Activated naive CD8-positive, alpha-beta T cell treated with anti-CD3 and anti-CD28 coated beads, Interleukin-2, amount 10 ng/mL, durations not matched to agents 7 days and 5 days (primary cell): ENCODE measurements at regions not wholly inside any gene's neighbourhood (a gene's known extent, or its start where the extent isn't known, plus 50 kb on each side); places are given as distances from the start of the nearest gene placed in this dataset.

Experiments used
- ATAC-seq: fragments of 150-1000 bp; cut with Tn5 transposase; one replicate; pipeline ENCODE4 v1.10.0; 2021; ENCODE audit warnings: low read depth, moderate library complexity
- POLR2A ChIA-PET: fragments of 350-600 bp; sonication (Branson Sonifier 250); formaldehyde crosslinking; loops from one replicate; lab custom pipeline; 2021; ENCODE audit warnings: antibody characterized with exemption; lab: Charles Lee
- DNase-seq: peaks from one replicate; pipeline ENCODE4 v3.0.0; 2021
- H3K27ac Mint-ChIP-seq: one replicate; pipeline ENCODE4 v1.8.0; 2022; ENCODE audit warnings: mild to moderate bottlenecking, mixed read lengths
- H3K27me3 Mint-ChIP-seq: one replicate; pipeline ENCODE4 v1.8.0; 2022; ENCODE audit warnings: mild to moderate bottlenecking, moderate library complexity, mixed read lengths
- H3K36me3 Mint-ChIP-seq: one replicate; pipeline ENCODE4 v1.8.0; 2021; ENCODE audit warnings: mild to moderate bottlenecking, mixed read lengths
- H3K4me1 Mint-ChIP-seq: one replicate; pipeline ENCODE4 v1.8.0; 2021; ENCODE audit warnings: mixed read lengths
- H3K4me3 Mint-ChIP-seq: one replicate; pipeline ENCODE4 v1.8.0; 2022; ENCODE audit warnings: mild to moderate bottlenecking, moderate library complexity, mixed read lengths
- H3K9me3 Mint-ChIP-seq: one replicate; pipeline ENCODE4 v1.8.0; 2021; ENCODE audit warnings: mixed read lengths

DNA sequence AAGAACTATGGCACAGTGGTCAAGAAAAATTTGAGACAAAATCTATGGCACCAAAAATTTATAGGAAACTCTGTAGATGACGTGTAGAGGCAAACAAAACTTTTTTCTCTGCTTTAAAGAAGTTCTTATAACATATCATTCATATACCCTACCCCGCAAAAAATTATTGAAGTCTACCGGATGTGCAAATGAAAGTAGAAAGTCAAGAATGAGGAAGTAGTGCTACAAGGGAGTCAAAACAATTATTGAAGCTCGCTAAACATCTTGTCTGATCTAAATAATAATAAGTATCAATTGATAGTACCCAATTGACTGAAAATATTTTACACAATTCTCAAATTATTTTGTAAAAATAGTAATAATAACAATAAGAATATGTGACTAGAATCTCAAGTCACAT, 398.5 kb downstream of the TAF11L14 start:
- no peaks in the 10 kb centered on the region for H3K36me3 Mint-ChIP-seq

DNA sequence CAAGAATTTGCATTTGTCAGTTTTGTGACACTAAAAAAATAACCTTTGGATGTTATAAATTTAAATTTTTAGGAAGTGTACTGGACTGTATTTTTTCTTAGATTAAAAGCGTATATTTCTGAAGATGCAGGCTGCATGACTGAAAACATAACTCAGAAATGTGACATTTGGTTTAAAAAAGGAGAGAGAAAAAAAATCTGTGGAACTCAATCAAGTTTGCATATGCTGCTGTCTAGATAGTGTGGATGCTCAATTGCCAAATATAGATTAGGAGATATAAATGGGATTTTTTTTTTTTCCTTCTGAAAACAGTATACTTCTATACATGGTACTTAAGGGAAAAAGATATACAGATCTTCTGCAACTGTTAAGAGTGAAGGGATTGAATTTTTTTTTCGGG, 402.3 kb downstream of the TAF11L14 start:
- POLR2A ChIA-PET = no interaction called here
- no peaks in the 10 kb centered on the region for H3K27me3 Mint-ChIP-seq
- H3K4me3 Mint-ChIP-seq = no peak overlapping the region
- no peak for ATAC-seq
- H3K27ac Mint-ChIP-seq = no peak overlapping the region
- H3K9me3 Mint-ChIP-seq = peaks cover 3% of the 10 kb centered on the region
- no peaks in the 10 kb centered on the region for H3K36me3 Mint-ChIP-seq
- H3K4me1 Mint-ChIP-seq = no peaks in the 10 kb centered on the region
- no peak for DNase-seq

More for the DNA sequence above, 398.5 kb downstream of the TAF11L14 start:
- Mint-ChIP-seq H3K27me3 (no peaks in the 10 kb centered on the region), H3K27ac (no peak overlapping the region), H3K4me3 (no peak overlapping the region), H3K9me3 (peaks cover 4% of the 10 kb centered on the region), H3K4me1 (no peaks in the 10 kb centered on the region)
- ATAC-seq (no peak), DNase-seq (no peak)
- POLR2A ChIA-PET = no interaction called here

DNA sequence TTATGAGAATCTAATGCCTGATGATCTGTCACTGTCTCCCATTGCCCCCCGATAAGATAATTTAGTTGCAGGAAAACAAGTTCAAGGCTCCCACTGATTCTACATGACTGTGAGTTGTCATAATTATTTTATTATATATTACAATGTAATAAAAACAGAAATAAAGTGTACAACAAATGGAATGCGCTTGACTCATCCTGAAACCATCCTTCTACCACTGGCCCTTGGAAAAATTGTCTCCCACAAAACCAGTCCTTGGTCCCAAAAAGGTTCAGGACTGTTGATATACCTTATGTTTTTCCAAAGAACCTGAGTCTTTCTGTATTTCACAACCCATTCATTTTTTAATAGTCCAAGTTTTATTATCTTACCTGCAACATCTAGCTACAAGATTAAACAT, 403.5 kb downstream of the TAF11L14 start:
- no peaks in the 10 kb centered on the region for H3K4me1 Mint-ChIP-seq
- H3K27ac Mint-ChIP-seq = no peak overlapping the region
- DNase-seq (no peak), ATAC-seq (no peak)
- POLR2A ChIA-PET = no interaction called here
- no peak overlapping the region for H3K4me3 Mint-ChIP-seq
- no peaks in the 10 kb centered on the region for H3K9me3 Mint-ChIP-seq
- H3K27me3 Mint-ChIP-seq = no peaks in the 10 kb centered on the region
- no peaks in the 10 kb centered on the region for H3K36me3 Mint-ChIP-seq

DNA sequence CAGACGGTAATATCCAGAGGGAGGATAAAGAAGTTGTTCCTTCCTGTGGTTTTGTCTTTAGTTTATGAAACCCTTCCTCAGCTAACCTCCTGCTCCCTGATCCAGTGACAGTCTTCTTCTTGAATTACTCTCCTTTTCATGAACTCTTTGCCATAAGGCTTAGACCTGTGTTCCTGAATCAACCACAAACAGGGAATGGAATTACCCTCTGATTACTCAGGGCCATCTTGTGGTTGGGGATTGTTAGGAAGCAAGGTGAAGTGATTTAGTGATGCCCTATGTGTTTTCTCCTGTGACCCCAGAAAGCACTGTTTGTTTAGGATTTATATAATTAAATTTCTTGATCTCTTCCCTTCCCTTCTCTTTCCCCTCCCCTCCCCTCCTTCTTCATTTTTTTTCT, 409.1 kb downstream of the TAF11L14 start:
- H3K4me1 Mint-ChIP-seq = no peaks in the 10 kb centered on the region
- no peak overlapping the region for H3K27ac Mint-ChIP-seq
- no peak overlapping the region for H3K4me3 Mint-ChIP-seq
- ATAC-seq (no peak), DNase-seq (no peak)
- POLR2A ChIA-PET = no interaction called here
- H3K9me3 Mint-ChIP-seq = peaks cover 1% of the 10 kb centered on the region
- H3K36me3 Mint-ChIP-seq = no peaks in the 10 kb centered on the region
- H3K27me3 Mint-ChIP-seq = no peaks in the 10 kb centered on the region

DNA sequence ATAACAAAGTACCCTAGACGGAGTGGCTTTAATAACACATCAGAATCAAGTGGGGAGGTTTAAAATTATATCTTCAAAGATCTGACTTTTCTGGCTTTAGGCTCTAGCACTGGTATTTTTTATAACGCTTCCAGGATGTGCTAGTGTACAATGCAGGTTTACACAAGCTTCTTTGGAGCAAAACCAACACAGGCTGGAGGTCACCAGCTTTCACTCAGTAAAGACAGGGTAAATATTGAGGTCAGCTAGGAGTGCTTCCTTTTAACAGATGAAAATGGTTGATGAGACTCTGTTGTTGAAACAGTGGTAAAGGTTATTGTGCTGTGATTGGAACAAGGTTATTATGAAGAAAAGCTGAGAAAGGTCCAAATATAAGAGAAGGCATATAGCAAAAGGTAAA, 414.2 kb downstream of the TAF11L14 start:
- H3K27ac Mint-ChIP-seq = no peak overlapping the region
- POLR2A ChIA-PET = no interaction called here
- peaks cover 4% of the 10 kb centered on the region for H3K9me3 Mint-ChIP-seq
- no peaks in the 10 kb centered on the region for H3K27me3 Mint-ChIP-seq
- DNase-seq (no peak), ATAC-seq (no peak)
- H3K36me3 Mint-ChIP-seq = no peaks in the 10 kb centered on the region
- H3K4me3 Mint-ChIP-seq = no peak overlapping the region
- no peaks in the 10 kb centered on the region for H3K4me1 Mint-ChIP-seq

DNA sequence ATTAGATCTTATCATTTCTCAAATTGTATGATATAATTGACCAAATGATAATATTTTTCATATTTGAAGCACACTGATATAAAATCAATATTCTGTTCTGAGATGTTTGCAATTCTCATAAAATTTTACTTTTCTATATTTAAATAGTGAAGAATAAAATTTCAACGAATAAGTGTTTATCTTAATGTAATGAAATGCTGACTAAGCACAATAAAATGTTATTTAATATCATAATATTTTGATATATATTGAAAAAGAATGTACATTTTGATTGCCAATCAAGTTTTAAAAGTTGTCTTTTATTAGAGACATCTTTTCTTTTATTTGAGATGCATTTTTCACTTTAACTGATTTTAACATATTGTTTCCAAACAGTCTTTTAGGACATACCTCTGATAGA, 416.1 kb downstream of the TAF11L14 start:
- H3K27me3 Mint-ChIP-seq = no peaks in the 10 kb centered on the region
- peaks cover 6% of the 10 kb centered on the region for H3K9me3 Mint-ChIP-seq
- DNase-seq (no peak), ATAC-seq (no peak)
- no peak overlapping the region for H3K4me3 Mint-ChIP-seq
- no peak overlapping the region for H3K27ac Mint-ChIP-seq
- POLR2A ChIA-PET = no interaction called here
- H3K4me1 Mint-ChIP-seq = no peaks in the 10 kb centered on the region
- H3K36me3 Mint-ChIP-seq = no peaks in the 10 kb centered on the region

DNA sequence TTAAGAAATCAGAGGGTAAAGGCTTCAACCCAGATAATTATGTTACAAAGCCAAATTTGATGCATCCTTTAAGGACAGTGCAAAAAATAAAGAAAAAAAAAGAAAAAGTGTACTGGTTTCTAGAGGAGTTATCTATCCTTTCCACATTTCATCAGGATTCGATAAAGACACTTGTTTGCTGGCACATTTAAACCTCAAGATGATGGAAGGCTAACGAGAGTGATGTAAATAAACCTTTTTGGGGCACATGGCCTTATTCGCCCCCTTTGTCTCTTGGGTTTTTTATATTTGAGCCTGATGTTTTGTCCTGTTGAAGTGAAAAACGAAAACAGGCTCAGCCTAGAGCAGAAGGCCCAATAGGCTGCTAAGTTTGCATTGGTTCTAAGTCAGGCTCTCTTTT, 416.5 kb downstream of the TAF11L14 start:
- Mint-ChIP-seq H3K9me3 (peaks cover 6% of the 10 kb centered on the region), H3K4me1 (no peaks in the 10 kb centered on the region), H3K4me3 (no peak overlapping the region), H3K27ac (no peak overlapping the region), H3K27me3 (no peaks in the 10 kb centered on the region), H3K36me3 (no peaks in the 10 kb centered on the region)
- DNase-seq = no peak
- ATAC-seq = no peak
- POLR2A ChIA-PET = no interaction called here

DNA sequence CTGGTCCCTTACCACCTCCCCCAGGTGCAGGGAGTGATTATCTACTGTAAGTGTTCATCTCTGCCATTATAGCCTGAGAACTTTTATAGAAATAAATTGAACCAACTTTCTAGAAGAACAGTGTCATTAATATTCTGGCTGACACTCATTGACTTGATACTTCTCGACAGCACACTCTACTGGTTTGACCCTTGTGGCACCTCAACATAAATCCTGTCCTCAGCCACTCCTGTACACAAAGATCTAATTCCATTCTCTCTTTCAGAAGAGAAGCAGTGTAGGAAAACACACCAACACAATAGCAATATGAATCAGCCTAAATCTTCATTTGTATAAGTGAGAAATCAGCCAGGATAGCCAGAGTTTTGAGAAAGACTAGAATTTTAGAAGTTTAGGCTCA, 417.7 kb downstream of the TAF11L14 start:
- H3K9me3 Mint-ChIP-seq = peaks cover 4% of the 10 kb centered on the region
- POLR2A ChIA-PET = no interaction called here
- no peak overlapping the region for H3K4me3 Mint-ChIP-seq
- DNase-seq = no peak
- no peak overlapping the region for H3K27ac Mint-ChIP-seq
- no peaks in the 10 kb centered on the region for H3K4me1 Mint-ChIP-seq
- no peak for ATAC-seq
- no peaks in the 10 kb centered on the region for H3K27me3 Mint-ChIP-seq
- H3K36me3 Mint-ChIP-seq = no peaks in the 10 kb centered on the region

DNA sequence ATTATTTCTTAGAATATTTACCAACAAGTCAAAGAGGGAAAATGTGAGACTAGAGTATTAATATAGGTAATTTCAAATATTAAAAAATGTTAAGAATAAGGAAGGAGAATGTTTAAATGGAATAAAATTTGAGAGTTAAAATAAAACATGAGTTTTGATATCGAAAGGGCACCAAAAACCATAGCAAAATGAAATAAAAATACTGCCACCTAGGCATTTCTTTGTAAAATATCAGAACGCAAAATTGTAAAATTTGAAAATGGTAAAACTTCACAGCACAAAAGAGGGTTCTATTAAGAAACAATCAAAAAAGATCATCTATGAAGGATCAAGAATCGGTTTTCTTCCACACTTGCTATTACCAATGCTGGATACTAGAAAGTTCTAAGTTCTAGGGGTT, 418.3 kb downstream of the TAF11L14 start:
- H3K36me3 Mint-ChIP-seq = no peaks in the 10 kb centered on the region
- POLR2A ChIA-PET = no interaction called here
- H3K27ac Mint-ChIP-seq = no peak overlapping the region
- no peaks in the 10 kb centered on the region for H3K27me3 Mint-ChIP-seq
- H3K4me3 Mint-ChIP-seq = no peak overlapping the region
- H3K4me1 Mint-ChIP-seq = no peaks in the 10 kb centered on the region
- peaks cover 4% of the 10 kb centered on the region for H3K9me3 Mint-ChIP-seq
- ATAC-seq (no peak), DNase-seq (no peak)

DNA sequence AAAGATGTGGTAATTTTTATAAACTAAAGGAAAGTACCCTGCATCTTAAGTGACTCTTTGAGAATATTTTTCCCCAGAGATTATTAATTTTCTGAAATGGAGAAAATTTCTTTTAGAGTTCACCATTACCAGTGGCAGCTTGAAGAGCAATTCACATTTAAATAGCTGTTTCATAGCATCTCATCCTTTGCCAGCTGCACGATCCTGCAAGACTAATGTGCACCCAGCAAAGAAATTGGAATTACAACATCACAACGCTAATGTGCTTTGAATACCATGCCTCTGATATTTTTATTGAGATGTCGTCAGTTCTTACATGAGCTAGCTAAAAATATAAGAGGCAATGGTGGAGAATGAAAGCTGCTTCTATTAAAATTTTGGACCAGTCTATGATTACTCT, 423.5 kb downstream of the TAF11L14 start:
- Mint-ChIP-seq H3K27ac (no peak overlapping the region), H3K36me3 (no peaks in the 10 kb centered on the region), H3K27me3 (no peaks in the 10 kb centered on the region), H3K4me1 (no peaks in the 10 kb centered on the region), H3K9me3 (peaks cover 4% of the 10 kb centered on the region), H3K4me3 (no peak overlapping the region)
- ATAC-seq (no peak), DNase-seq (no peak)
- POLR2A ChIA-PET = no interaction called here

DNA sequence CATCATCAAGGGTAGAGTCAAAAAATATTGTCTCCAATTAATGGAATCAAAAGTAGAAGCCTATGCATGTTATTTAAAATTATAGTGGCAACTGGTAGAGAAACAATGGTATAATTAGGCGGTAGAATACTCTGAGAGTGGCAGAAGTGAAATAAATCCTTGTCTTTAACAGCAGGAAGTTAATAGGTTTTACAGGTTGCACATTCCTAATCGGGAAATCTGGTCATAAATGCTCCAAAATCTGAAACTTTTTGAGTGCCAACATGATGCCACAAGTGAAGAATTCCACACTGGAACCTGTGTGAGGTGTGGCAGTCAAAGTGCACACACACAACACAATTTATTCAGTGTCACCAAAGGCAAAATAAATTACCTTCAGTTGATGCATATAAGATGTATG, 433.4 kb downstream of the TAF11L14 start:
- H3K9me3 Mint-ChIP-seq = no peaks in the 10 kb centered on the region
- no peak overlapping the region for H3K4me3 Mint-ChIP-seq
- DNase-seq (no peak), ATAC-seq (no peak)
- POLR2A ChIA-PET = no interaction called here
- no peak overlapping the region for H3K27ac Mint-ChIP-seq
- no peaks in the 10 kb centered on the region for H3K4me1 Mint-ChIP-seq
- no peaks in the 10 kb centered on the region for H3K27me3 Mint-ChIP-seq
- H3K36me3 Mint-ChIP-seq = no peaks in the 10 kb centered on the region

DNA sequence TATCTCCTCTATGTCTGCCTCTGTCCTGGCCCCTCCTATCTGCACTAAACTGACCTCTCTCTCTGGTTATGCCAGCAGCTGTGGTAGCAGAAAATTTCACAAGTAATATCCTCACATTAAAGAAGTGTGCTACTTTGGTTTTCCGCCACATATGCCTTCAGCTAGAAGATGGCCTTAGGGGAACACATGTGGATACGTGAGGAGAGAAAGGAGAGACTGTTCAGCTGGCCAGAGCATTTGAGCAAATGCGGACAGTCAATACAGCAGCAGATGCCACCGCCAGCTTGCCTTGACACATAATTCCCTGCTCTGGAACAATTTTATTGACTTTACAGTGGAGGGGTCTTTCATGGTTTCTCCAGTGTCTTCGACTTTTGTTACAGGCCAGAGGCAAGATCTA, 434.6 kb downstream of the TAF11L14 start:
- DNase-seq (no peak), ATAC-seq (no peak)
- H3K27ac Mint-ChIP-seq = no peak overlapping the region
- H3K9me3 Mint-ChIP-seq = no peaks in the 10 kb centered on the region
- POLR2A ChIA-PET = no interaction called here
- H3K4me1 Mint-ChIP-seq = no peaks in the 10 kb centered on the region
- H3K4me3 Mint-ChIP-seq = no peak overlapping the region
- H3K36me3 Mint-ChIP-seq = no peaks in the 10 kb centered on the region
- no peaks in the 10 kb centered on the region for H3K27me3 Mint-ChIP-seq

DNA sequence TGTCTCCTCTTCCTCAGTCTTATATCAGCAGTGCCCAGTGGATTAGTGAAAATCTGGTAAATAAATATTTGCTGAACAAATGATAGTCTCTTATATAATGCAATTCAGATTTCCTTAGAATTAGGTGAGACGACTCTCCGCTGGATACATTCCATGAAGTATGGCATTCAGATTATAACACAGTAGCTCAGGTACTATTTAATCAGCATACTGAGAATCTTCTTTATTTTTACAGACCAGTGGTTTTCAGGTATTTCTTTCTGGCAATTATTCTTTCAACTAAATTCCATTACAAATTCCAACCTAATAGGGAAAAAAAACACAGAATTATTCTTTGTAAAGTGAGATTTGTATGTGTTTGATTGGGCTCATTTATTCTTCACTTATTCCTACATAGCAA, 435.5 kb downstream of the TAF11L14 start:
- H3K4me1 Mint-ChIP-seq = no peaks in the 10 kb centered on the region
- no peak for ATAC-seq
- no peak overlapping the region for H3K27ac Mint-ChIP-seq
- no peaks in the 10 kb centered on the region for H3K9me3 Mint-ChIP-seq
- POLR2A ChIA-PET = no interaction called here
- no peaks in the 10 kb centered on the region for H3K36me3 Mint-ChIP-seq
- H3K4me3 Mint-ChIP-seq = no peak overlapping the region
- DNase-seq = no peak
- no peaks in the 10 kb centered on the region for H3K27me3 Mint-ChIP-seq

DNA sequence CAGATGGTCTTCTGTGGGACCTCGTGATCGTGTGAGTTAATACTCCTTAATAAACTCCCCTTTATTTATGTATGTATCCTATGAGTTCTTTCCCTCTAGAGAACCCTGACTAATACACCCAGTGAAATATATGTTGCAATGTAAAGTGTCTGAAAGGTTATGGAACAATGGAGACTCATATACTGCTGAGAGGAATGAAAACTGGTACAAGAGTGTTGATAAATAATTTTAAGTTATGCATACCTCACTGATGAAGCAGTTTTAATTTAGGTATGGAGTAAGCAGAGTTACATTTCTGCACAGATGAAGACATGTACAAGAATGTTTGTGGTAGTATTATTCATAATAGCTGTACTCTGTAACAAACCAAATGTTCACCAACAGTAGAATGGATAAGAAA, 438.3 kb downstream of the TAF11L14 start:
- Mint-ChIP-seq H3K27me3 (no peaks in the 10 kb centered on the region), H3K9me3 (no peaks in the 10 kb centered on the region), H3K4me3 (no peak overlapping the region), H3K27ac (no peak overlapping the region), H3K36me3 (no peaks in the 10 kb centered on the region), H3K4me1 (no peaks in the 10 kb centered on the region)
- ATAC-seq (no peak), DNase-seq (no peak)
- POLR2A ChIA-PET = no interaction called here

DNA sequence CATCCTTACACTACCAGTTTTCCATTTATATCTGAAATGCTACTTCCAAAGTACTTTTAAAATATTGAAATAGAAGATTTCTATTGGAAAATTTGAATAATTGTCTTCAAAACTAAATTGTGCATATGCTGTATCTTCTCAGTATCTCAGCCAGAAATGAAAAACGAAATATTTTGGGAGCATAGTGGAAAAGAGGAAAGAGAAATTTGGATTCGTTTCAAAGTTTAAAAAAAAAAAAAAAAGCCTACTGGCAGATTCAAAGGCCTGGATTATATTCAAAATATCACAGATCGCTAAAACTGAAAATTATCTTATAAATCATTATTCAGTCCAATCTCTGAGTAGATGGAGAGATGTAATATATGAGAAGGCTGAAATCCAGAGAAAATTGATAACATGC, 440.7 kb downstream of the TAF11L14 start:
- DNase-seq = no peak
- no peaks in the 10 kb centered on the region for H3K9me3 Mint-ChIP-seq
- no peaks in the 10 kb centered on the region for H3K36me3 Mint-ChIP-seq
- H3K27me3 Mint-ChIP-seq = no peaks in the 10 kb centered on the region
- no peak overlapping the region for H3K27ac Mint-ChIP-seq
- no peak overlapping the region for H3K4me3 Mint-ChIP-seq
- no peaks in the 10 kb centered on the region for H3K4me1 Mint-ChIP-seq
- ATAC-seq = no peak
- POLR2A ChIA-PET = no interaction called here
